Activated CD4-positive, alpha-beta T cell treated with anti-CD3 and anti-CD28 coated beads for 36 hours (primary cell): ENCODE measurements at regions not wholly inside any gene's neighbourhood (a gene's known extent, or its start where the extent isn't known, plus 50 kb on each side); places are given as distances from the start of the nearest gene placed in this dataset.

Experiments used
- ATAC-seq: fragments of 200-7000 bp; cut with Tn5 transposase; one replicate; pipeline ENCODE4 v1.10.0; 2021; ENCODE audit warnings: mild to moderate bottlenecking, moderate library complexity
- CTCF ChIA-PET: fragments of 350-600 bp; sonication (Branson Sonifier 250); formaldehyde crosslinking; loops from one replicate; lab custom pipeline; 2021; ENCODE audit warnings: antibody characterized with exemption; lab: Charles Lee
- POLR2A ChIA-PET: fragments of 350-600 bp; sonication (Branson Sonifier 250); formaldehyde crosslinking; loops from one replicate; lab custom pipeline; 2021; ENCODE audit warnings: antibody characterized with exemption, inconsistent platforms; lab: Charles Lee
- DNase-seq: peaks from one replicate; pipeline ENCODE4 v3.0.0-alpha.2; 2020
- H3K27ac Mint-ChIP-seq: one replicate; pipeline ENCODE4 v1.8.0; 2021; ENCODE audit warnings: mixed read lengths
- H3K27me3 Mint-ChIP-seq: one replicate; pipeline ENCODE4 v1.8.0; 2021; ENCODE audit warnings: mixed read lengths
- H3K36me3 Mint-ChIP-seq: one replicate; pipeline ENCODE4 v1.8.0; 2021; ENCODE audit warnings: low read depth, mixed read lengths
- H3K4me1 Mint-ChIP-seq: one replicate; pipeline ENCODE4 v1.8.0; 2021; ENCODE audit warnings: mixed read lengths
- H3K4me3 Mint-ChIP-seq: one replicate; pipeline ENCODE4 v1.8.0; 2021; ENCODE audit warnings: mild to moderate bottlenecking, moderate library complexity, mixed read lengths
- H3K9me3 Mint-ChIP-seq: one replicate; pipeline ENCODE4 v1.8.0; 2021; ENCODE audit warnings: low read depth, mixed read lengths
- intact Hi-C, 2 experiments: fragments of 100-400 bp; cut with DNase I in 1 of 2; cut with micrococcal nuclease in 1 of 2; formaldehyde crosslinking; loops; one replicate each; pipeline versions ENCODE4 v1.14.2 to v1.15.1; 2022 to 2024; cut with DNase I, micrococcal nuclease

GRCh38 chr15:39145854-39146625 is 434.8 kb upstream of the THBS1 start:
- ATAC-seq = no peak
- Mint-ChIP-seq H3K27me3 (peaks cover 4% of the 10 kb centered on the region), H3K4me1 (peaks cover 18% of the 10 kb centered on the region), H3K27ac (no peak overlapping the region), H3K4me3 (no peak overlapping the region), H3K36me3 (no peaks in the 10 kb centered on the region), H3K9me3 (no peaks in the 10 kb centered on the region)
- DNase-seq = no peak
- CTCF ChIA-PET = no interaction called here
- POLR2A ChIA-PET = interaction anchor here (0.7 kb wide), 1 partner anchor 319 kb away, joined by 3 read pairs; no protein-coding TSS in a partner anchor
- intact Hi-C loops = no loop called here

DNA sequence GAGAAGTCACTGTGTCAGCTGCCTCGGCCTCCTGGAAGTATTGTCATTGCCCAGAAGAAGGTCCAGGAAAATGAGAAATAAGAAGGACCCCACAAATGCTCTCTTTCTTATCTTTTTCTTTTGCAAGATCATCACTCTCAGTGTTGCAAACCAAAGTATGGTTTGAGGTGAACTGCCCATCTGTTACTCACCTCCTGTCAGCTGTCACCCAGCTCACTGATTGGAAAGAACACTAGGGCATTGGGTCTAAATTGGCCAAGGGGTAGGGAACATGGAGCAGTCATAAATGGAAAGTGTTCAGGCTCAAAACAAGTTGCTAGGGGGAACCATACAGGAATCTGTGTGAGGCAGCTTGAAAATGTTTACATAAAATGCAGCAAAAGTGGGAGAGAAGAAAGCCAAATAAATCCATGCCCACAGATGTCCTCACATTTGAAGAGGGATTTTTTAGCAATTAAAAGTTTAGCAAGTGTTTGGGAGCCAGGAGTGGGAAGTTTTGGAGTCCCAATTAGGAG is 431.2 kb upstream of the THBS1 start:
- no peaks in the 10 kb centered on the region for H3K9me3 Mint-ChIP-seq
- H3K27me3 Mint-ChIP-seq = peaks cover 6% of the 10 kb centered on the region
- ChIA-PET POLR2A (no interaction called here), CTCF (no interaction called here)
- no peaks in the 10 kb centered on the region for H3K36me3 Mint-ChIP-seq
- DNase-seq = no peak
- H3K27ac Mint-ChIP-seq = no peak overlapping the region
- intact Hi-C loops = no loop called here
- peaks cover 8% of the 10 kb centered on the region for H3K4me1 Mint-ChIP-seq
- ATAC-seq = no peak
- H3K4me3 Mint-ChIP-seq = no peak overlapping the region

DNA sequence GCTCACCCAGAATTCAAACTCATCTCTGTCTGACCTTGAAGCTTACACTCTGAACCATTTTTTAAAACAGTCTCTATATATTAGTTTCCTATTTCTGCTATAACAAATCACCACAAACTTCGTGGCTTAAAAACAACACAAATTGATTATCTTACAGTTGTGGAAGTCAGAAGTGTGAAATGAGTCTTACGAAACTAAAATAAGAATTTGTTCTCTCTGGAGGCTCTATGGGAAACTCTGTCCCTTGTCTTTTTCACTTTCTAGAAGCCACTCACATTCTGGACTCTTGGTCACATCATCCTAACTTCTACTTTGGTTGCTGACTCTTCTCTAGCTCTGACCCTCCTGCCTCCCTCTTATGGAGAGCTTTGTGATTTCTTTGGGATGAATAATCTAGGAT is 429.3 kb upstream of the THBS1 start:
- ATAC-seq (no peak), DNase-seq (no peak)
- Mint-ChIP-seq H3K27me3 (peaks cover 6% of the 10 kb centered on the region), H3K27ac (no peak overlapping the region), H3K9me3 (no peaks in the 10 kb centered on the region), H3K4me3 (no peak overlapping the region), H3K36me3 (no peaks in the 10 kb centered on the region), H3K4me1 (no peaks in the 10 kb centered on the region)
- CTCF ChIA-PET = no interaction called here
- intact Hi-C loops = no loop called here
- POLR2A ChIA-PET = no interaction called here

DNA sequence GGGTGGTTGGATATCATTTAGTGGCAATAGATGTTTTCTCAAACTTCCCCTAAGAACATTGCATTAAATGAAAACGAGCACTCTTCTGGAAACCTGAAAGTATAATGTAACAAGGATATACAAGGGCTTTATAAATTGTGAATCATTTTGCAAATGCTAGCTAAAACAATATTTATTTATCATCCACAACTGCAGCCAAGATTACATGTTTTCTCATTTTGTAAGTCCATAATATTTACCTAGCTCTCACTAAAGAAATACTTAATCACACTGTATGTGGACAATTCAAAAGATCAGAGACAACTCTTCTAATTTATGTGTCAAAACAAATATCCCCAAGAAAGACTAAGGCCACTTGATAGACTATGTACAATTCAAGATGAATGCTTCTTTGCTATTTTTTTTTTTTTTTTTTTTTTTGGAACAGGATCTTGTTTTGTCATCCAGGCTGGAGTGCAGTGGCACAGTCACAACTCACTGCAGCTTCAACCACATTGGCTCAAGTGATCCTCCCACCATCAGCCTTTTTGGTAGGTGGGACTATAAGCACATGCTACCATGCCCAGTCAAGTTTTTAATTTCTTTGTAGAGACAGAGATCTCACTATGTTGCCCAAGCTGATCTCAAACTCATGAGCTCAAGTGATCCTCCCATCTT is 427.7 kb upstream of the THBS1 start:
- ATAC-seq (no peak), DNase-seq (no peak)
- CTCF ChIA-PET = no interaction called here
- Mint-ChIP-seq H3K27ac (no peak overlapping the region), H3K36me3 (no peaks in the 10 kb centered on the region), H3K4me1 (no peaks in the 10 kb centered on the region), H3K27me3 (peaks cover 8% of the 10 kb centered on the region), H3K4me3 (no peak overlapping the region), H3K9me3 (no peaks in the 10 kb centered on the region)
- POLR2A ChIA-PET = no interaction called here
- intact Hi-C loops = no loop called here

GRCh38 chr15:39153716-39154115 is 427.2 kb upstream of the THBS1 start:
- ChIA-PET CTCF (no interaction called here), POLR2A (no interaction called here)
- DNase-seq (no peak), ATAC-seq (no peak)
- Mint-ChIP-seq H3K9me3 (no peaks in the 10 kb centered on the region), H3K36me3 (no peaks in the 10 kb centered on the region), H3K4me1 (no peaks in the 10 kb centered on the region), H3K4me3 (no peak overlapping the region), H3K27me3 (peaks cover 8% of the 10 kb centered on the region), H3K27ac (no peak overlapping the region)
- intact Hi-C loops = no loop called here

DNA sequence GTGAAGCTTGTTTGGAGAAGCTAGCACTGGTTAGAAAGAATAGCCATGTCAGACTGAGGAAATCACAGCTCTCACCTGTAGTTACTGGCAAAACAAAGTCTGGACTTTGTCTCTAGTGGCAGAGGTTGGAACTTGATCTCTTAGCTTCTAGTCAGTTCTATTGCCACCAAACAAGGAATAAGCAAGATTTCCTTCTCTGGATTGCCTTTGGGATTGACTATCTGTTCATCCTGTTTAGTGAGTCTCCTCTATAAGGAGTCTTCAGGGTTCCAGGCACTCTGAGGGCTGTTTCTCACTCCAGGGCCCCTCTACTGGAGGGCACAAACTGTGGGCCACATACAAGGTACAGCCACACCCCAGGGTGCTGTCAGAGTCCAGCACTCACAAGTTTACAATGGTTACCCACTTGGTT is 426.6 kb upstream of the THBS1 start:
- ChIA-PET CTCF (no interaction called here), POLR2A (no interaction called here)
- Mint-ChIP-seq H3K27ac (no peak overlapping the region), H3K4me1 (no peaks in the 10 kb centered on the region), H3K4me3 (no peak overlapping the region), H3K9me3 (no peaks in the 10 kb centered on the region), H3K36me3 (no peaks in the 10 kb centered on the region), H3K27me3 (peaks cover 4% of the 10 kb centered on the region)
- ATAC-seq = no peak
- no peak for DNase-seq
- intact Hi-C loops = no loop called here

GRCh38 chr15:39154776-39155175 is 426.1 kb upstream of the THBS1 start:
- H3K36me3 Mint-ChIP-seq = no peaks in the 10 kb centered on the region
- no peaks in the 10 kb centered on the region for H3K4me1 Mint-ChIP-seq

GRCh38 chr15:39156166-39156565 is 424.7 kb upstream of the THBS1 start:
- POLR2A ChIA-PET = interaction anchor here (0.6 kb wide), 1 partner anchor 485 kb away, joined by 3 read pairs; no protein-coding TSS in a partner anchor
- Mint-ChIP-seq H3K4me1 (no peaks in the 10 kb centered on the region), H3K36me3 (no peaks in the 10 kb centered on the region), H3K9me3 (no peaks in the 10 kb centered on the region), H3K27ac (no peak overlapping the region), H3K27me3 (peaks cover 4% of the 10 kb centered on the region), H3K4me3 (no peak overlapping the region)
- CTCF ChIA-PET = interaction anchor here (0.8 kb wide), 2 partner anchors 424 to 523 kb away, joined by 3 read pairs; no protein-coding TSS in a partner anchor
- ATAC-seq (no peak), DNase-seq (no peak)
- intact Hi-C loops = no loop called here

More at GRCh38 chr15:39154776-39155175, 426.1 kb upstream of the THBS1 start:
- H3K27me3 Mint-ChIP-seq = peaks cover 4% of the 10 kb centered on the region
- ATAC-seq = no peak
- POLR2A ChIA-PET = no interaction called here
- no peak overlapping the region for H3K4me3 Mint-ChIP-seq
- H3K27ac Mint-ChIP-seq = no peak overlapping the region
- intact Hi-C loops = no loop called here
- no peak for DNase-seq
- no peaks in the 10 kb centered on the region for H3K9me3 Mint-ChIP-seq
- CTCF ChIA-PET = no interaction called here

GRCh38 chr15:39156646-39157250 is 424.1 kb upstream of the THBS1 start:
- ChIA-PET POLR2A (no interaction called here), CTCF (interaction anchor here (0.8 to 1.0 kb wide), 2 partner anchors 18 to 423 kb away, joined by 3 to 4 read pairs; no protein-coding TSS in a partner anchor)
- Mint-ChIP-seq H3K4me1 (no peaks in the 10 kb centered on the region), H3K9me3 (no peaks in the 10 kb centered on the region), H3K4me3 (no peak overlapping the region), H3K36me3 (no peaks in the 10 kb centered on the region), H3K27me3 (peaks cover 4% of the 10 kb centered on the region), H3K27ac (no peak overlapping the region)
- DNase-seq (no peak), ATAC-seq (no peak)
- intact Hi-C loops = no loop called here

DNA sequence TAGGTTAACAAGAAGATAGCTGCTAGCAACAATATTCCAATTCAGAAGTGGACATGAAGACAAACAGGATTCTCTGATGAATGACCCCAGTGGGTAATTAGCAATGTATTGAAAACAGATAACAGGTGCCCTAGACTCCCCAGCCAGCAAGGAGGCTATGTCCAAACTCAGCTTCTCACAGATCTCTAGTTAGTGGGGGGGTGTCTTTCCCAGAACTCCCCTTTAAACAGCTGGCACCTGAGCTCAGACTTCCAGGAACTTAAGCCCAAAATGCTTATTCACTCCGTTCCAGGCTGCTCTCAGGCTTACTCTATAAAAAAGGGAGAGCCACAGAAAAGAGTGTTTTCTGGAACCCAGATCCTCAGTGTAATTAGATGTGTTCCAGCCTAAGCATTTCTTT is 423.0 kb upstream of the THBS1 start:
- ChIA-PET CTCF (interaction anchor here (1.0 kb wide), 1 partner anchor 17 kb away, joined by 4 read pairs; no protein-coding TSS in a partner anchor), POLR2A (no interaction called here)
- intact Hi-C loops = no loop called here

GRCh38 chr15:39159833-39160232 is 421.0 kb upstream of the THBS1 start:
- no peaks in the 10 kb centered on the region for H3K36me3 Mint-ChIP-seq
- H3K9me3 Mint-ChIP-seq = peaks cover 6% of the 10 kb centered on the region
- no peaks in the 10 kb centered on the region for H3K4me1 Mint-ChIP-seq
- H3K27me3 Mint-ChIP-seq = peaks cover 14% of the 10 kb centered on the region
- DNase-seq (no peak), ATAC-seq (no peak)
- no peak overlapping the region for H3K27ac Mint-ChIP-seq
- intact Hi-C loops = loop anchor here in 1 of 2 experiments (10.0 kb wide), 1 partner anchor 55 kb away; no protein-coding TSS in a partner anchor
- ChIA-PET POLR2A (no interaction called here), CTCF (no interaction called here)
- no peak overlapping the region for H3K4me3 Mint-ChIP-seq

More for the DNA sequence above, 423.0 kb upstream of the THBS1 start:
- no peaks in the 10 kb centered on the region for H3K36me3 Mint-ChIP-seq
- DNase-seq (no peak), ATAC-seq (no peak)
- H3K27ac Mint-ChIP-seq = no peak overlapping the region
- no peak overlapping the region for H3K4me3 Mint-ChIP-seq
- no peaks in the 10 kb centered on the region for H3K4me1 Mint-ChIP-seq
- H3K27me3 Mint-ChIP-seq = peaks cover 2% of the 10 kb centered on the region
- H3K9me3 Mint-ChIP-seq = peaks cover 3% of the 10 kb centered on the region
